HUDEP-2 (cell line): ENCODE measurements at regions not wholly inside any gene's neighbourhood (a gene's known extent, or its start where the extent isn't known, plus 50 kb on each side); places are given as distances from the start of the nearest gene placed in this dataset.
"Not testable (repeated sequence)": the region's sequence is repeated elsewhere in the genome, so short reads cannot be mapped to it uniquely, and the experiment has no call there.

Experiments used
- DNase-seq, 76 experiments: peaks; one replicate each; lab custom pipeline; 2025; ENCODE audit not compliant: unreplicated experiment in 76 of 76; lab: John Stamatoyannopoulos, UW

DNA sequence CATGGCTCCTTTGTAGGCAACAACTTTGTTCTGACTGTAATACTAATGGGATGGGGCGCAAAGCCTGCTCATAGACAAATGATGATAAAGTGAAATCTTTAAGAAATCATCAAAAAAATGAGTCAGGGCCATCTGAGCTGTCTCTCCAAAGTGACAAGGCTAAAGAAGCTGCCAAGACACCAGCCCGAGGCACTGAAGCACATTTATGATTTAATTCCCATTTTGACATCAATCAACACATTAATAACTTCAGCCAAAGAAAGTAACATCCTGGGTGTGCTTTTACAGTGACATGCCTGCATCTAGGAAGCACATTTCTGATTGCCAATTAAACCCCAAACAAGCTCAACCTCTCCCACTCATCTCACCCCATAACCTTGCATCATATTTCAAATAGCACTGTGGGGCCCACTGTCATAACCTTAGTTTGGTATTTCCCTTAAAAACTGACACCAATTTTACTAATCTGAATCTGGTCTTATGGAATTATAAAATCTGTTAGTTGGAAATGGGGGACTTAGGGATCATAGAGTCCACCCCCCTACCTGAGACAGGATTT is 676.6 kb downstream of the TOX3 start:
- no peak for DNase-seq

DNA sequence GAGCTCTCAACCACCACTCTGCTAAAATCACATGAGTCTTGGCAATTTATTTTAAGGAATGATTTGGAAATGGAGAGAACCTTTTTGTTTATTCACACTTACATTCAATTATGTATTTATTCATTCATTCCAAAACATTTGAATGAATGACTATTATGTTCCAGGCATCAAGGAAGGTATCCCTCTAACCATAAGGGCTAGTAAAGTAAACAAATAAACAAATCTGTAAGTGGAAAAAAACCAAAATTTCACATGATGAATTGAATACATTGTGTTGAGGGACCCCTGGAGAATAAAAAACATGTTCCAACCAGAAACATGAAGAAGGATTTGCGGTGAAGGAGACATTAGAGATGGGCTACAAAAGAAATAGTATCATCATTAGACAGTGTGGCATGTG is 677.8 kb downstream of the TOX3 start:
- no peak for DNase-seq

GRCh38 chr16:51868631-51869030 is 678.3 kb downstream of the TOX3 start:
- no peak for DNase-seq

DNA sequence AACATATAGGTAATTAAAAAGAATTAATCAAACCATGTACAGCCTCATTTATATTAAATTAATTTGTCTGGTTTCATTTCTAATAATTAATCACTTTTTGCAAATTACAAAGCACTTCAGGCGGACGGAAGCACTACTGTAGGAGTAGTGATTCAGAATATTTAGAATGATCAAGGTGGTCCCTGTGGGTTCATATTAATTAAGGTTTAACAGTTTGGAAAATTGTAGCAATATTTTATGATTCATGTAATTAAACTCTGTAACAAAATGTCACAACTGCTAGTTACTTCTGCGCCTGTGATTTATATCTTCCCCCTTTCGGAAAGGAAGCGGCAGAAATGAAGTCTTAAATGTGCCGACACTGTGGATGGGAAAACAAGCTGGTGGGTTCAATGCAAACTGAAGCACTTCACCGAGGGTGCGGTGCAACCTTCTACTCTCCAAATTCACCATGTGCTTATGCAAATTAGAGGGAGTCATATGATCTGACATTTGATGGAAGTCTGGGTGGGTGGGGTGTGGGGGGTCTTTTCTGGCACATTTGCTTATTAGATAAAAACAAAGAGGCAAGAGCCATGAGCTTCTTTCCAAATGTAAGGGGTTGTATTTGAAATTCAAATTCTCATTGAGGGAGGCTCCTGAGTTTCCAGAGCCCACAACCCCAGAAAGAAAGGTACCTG is 679.4 kb downstream of the TOX3 start:
- DNase-seq: no peak

GRCh38 chr16:51864575-51864974 is 682.4 kb downstream of the TOX3 start:
- DNase-seq: no peak

- DNase-seq: no peak
Observed at GRCh38 chr16:51854401-51854951, 692.5 kb downstream of the TOX3 start.

GRCh38 chr16:51853586-51853985 is 693.4 kb downstream of the TOX3 start:
- DNase-seq: no peak

DNA sequence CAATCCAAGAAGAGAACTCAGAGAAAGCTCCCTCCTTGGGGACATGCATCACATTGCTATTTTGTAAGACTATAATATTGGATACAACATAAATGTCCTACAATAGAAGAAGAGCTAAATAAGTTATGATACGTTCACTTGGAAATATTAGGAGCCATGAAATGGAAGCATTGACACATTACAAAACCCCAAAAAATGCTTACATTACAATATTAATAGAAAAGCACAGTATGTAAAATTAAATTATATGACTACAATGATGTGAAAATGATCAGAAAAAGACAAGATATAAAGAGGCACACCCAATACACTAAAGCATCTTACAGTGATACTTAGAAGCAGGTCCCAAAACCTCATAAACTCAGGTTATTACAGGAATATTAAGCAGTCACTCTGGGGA is 694.1 kb downstream of the TOX3 start:
- DNase-seq: no peak

- no peak for DNase-seq
Observed at GRCh38 chr16:51851111-51851510, 695.8 kb downstream of the TOX3 start.

- DNase-seq: no peak
Observed at GRCh38 chr16:51849715-51850114, 697.2 kb downstream of the TOX3 start.

DNA sequence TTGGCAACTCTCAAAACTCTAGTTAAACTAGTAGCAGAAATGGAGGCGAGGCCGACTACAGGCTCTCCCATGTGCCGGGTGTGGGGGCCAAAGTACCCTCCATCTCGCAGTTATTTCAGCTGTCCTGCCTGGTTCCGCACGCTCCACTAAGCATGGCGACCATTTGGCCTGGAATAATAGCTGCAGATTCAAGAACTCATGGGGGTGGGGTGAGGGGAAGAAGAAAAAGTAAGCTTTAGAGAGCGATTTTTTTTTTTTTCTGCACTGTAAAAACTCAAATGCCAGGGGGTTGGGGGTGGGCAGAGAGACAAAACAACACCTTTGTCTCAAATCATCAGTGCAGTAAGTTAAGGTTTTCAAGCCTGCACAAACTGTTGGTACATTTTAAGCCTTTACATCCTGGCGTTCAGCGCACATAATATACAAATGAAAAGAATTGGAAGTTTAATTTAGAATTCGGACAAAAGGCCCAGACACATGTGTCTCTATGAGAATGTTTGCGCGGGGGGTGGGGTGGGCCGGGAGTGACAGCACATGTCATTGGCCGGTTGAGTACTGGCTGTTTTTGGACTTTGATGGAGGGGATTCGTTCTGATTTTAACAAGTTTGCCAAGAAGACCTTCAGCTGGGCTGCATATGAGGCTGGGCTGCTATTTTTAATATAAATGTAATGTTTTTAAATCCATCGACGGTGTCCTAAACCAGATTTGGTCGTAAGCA is 694.7 kb upstream of the SALL1 start:
- DNase-seq: no peak

GRCh38 chr16:51839727-51840462 is 688.8 kb upstream of the SALL1 start:
- DNase-seq: no peak

GRCh38 chr16:51834794-51835193 is 683.7 kb upstream of the SALL1 start:
- peak in 3 of 76 experiments; percentile 11 to 19 (median 16) for DNase-seq

DNA sequence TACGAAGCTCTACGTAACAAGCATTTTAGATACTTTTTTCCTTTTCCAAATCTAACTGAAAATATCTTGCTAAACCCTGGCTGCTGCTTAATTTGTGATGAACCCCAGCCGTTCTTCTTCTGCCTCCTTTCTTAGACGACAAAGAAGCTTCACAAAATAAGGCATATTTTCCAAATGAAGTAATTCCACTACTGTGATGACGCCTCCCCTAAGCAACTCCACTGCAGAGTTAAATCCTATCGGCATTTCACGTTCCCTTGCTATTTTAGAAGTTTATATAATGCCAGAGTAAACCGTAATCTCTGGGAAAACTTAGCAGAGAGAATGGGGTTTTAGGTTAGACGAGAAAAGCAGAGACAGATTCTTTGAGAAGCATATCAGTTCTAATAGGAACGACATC is 683.1 kb upstream of the SALL1 start:
- no peak for DNase-seq

GRCh38 chr16:51831595-51832367 is 680.7 kb upstream of the SALL1 start:
- no peak for DNase-seq

DNA sequence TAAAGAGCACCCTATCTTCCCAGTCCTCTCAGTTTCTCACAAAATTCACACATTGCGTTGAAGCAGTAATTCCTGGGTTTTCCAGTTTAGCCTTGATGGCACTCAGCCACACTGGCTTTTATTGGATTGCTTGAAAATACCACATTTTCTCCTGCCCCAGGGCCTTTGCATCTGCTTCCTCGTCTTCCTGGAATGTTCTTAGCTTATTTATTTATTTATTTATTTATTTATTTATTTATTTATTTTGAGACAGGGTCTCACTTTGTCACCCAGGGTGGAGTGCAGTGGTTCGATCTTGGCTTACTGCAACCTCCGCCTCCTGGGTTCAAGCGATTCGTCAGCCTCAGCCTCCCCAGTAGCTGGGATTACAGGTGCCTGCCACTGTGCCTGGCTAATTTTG is 680.0 kb upstream of the SALL1 start:
- not testable (repeated sequence) for DNase-seq

DNA sequence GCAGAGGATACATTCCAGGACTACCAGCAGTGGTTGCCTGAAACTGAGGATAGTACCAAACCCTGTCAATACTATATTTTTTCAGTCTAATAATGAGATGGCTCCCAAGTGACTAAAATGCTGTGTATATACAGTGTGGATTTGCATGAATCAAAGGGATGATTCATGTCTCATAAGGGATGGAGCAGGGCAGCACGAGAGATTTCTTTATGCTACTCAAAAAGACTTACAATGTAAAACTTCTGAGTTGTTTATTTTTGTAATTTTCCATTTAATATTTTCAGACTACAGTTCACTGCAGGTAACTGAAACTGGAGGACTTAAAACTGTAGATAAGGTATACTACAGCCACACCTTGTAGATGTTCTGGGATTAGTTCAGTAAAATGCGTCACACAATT is 674.7 kb upstream of the SALL1 start:
- DNase-seq: no peak

GRCh38 chr16:51822471-51822870 is 671.4 kb upstream of the SALL1 start:
- DNase-seq: no peak

- DNase-seq: no peak
Observed at GRCh38 chr16:51821527-51821926, 670.5 kb upstream of the SALL1 start.

- DNase-seq: no peak
Observed at GRCh38 chr16:51820176-51820575, 669.1 kb upstream of the SALL1 start.
